ENCODE measurements at regions not wholly inside any gene's neighbourhood (a gene's known extent, or its start where the extent isn't known, plus 50 kb on each side); places are given as distances from the start of the nearest gene placed in this dataset.

DNA sequence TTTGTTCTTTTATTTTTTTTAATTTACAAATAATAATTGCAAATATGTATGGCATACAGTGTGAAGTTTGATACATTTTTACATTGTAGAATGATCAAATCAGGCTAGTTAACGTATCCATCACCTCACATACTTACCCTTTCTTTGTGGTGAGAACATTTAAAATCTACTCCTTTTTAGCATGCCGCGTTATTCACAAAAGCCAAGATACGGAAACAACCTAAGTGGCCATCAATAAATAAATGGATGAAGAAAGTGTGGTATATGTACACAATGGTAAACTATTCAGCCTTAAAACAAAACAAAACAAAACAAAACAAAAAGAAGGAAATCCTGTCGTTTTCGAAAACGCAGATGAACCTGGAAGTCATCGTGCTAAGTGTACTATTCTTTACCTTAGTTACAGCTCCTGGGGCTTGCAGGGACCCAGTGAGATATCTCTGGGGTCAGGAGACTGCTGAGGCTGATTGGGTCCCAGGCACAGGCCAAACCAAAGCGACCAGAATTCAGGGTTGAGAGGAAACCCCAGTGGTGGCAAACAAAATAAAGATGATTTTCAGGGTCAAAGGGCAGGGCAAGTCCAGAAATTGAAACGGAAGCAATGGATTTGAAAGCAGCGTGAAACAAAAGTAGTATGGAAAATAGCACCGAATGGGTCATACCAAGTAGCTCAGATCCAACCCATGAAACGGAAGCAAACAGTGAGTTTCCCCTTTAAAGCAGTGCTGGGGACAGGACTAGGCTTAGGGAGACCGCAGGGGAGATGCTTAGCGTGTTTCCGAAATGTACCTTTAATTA lies 188.2 kb downstream of the PLPP3 start:
- DNase-seq (ENCODE audit: low read depth): no peak

DNA sequence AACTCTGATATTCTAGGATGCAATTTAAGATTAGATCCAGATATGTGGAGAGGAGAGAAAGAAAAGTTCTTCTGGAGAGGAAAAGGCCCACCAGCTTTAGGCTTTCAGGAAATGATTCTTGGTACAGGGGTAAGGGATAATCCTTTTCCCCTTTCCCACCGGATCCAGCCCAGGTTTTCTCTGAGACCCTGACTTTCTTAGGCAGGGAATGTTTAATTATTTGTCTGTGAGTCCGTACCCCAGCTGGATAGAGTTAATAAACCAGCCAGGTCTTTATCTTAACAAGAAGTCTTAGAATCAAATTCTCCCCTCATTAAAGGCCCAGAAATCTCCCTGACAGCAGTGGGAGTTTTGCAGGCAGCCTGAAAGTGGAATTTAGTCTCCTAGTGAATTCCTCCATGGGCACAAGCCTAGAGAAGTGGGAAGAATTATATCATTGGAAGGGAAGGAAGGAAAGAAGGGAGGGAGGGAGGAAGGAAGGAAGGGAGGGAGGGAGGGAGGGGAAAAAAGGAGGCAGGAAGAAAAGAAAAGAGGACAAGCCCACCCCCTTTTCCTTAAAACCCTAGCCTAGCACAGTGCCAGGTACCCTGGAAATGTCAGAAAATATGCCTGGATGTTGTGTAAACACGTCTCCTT lies 189.0 kb downstream of the PLPP3 start:
- DNase-seq (ENCODE audit: low read depth): no peak

DNA sequence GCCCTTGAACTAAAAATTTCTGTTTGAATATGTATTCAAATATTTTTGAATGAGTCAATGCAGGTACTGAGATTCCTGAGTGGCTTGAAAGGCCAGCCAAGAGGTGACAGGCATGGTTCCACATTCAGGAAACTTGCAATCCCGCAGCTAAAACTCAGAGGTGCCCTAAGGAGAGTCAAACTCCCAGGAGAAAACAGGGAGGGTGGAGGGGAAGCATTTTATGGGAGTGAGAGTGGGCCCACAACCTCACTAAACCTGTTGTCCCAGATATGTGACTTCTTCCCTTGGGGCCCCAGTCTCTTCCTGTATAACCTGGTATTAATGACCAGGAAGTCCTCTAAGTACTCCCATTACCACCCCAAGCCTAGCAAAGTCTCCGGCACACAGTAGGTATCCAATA lies 189.6 kb downstream of the PLPP3 start:
- no peak for DNase-seq (ENCODE audit: low read depth)

GRCh38 chr1:56387071-56387740 lies 192.2 kb downstream of the PLPP3 start:
- DNase-seq (ENCODE audit: low read depth): no peak

DNA sequence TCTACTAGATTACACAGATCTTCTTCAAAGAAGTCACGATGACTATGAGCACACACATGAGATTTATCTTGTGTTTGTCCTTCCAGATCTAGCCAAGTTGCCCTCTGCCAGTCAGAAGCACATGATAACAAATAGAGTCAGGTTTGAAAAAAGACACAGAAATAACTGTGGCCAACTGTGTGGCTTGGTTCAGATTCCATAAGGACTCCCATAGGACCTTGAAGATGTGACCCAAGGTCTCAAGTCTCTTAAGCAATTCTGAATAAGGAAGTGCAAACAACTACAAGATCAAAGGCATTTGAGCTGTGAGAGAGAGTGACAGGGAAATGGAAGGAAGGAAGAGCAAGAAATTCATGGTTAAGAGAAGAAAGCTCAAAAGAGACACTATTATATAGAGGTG lies 194.0 kb downstream of the PLPP3 start:
- no peak for DNase-seq (ENCODE audit: low read depth)

GRCh38 chr1:56382929-56383328 lies 196.4 kb downstream of the PLPP3 start:
- DNase-seq (ENCODE audit: low read depth): no peak

GRCh38 chr1:56380531-56380930 lies 198.8 kb downstream of the PLPP3 start:
- DNase-seq (ENCODE audit: low read depth): no peak

- DNase-seq (ENCODE audit: low read depth): no peak
Measured at GRCh38 chr1:56378341-56379070, 200.9 kb downstream of the PLPP3 start.

DNA sequence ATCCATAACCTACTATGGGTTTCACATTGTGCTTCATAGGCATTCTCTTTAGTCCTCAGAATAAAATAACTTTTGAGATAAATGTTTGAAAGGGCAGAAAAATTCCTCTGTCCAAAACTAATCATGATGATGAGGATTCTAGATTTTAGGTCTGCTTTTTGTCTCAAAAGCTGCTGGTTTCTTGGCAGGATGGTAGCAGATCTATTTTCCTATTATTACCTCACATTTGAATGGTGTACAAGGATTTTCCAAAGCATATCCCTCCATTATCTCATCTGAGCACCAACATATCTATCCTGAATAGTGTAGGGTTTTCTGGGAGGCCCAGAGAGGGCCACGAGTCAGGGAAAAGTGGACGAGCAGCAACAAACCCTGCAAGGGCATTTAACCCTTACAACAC lies 201.9 kb downstream of the PLPP3 start:
- no peak for DNase-seq (ENCODE audit: low read depth)

DNA sequence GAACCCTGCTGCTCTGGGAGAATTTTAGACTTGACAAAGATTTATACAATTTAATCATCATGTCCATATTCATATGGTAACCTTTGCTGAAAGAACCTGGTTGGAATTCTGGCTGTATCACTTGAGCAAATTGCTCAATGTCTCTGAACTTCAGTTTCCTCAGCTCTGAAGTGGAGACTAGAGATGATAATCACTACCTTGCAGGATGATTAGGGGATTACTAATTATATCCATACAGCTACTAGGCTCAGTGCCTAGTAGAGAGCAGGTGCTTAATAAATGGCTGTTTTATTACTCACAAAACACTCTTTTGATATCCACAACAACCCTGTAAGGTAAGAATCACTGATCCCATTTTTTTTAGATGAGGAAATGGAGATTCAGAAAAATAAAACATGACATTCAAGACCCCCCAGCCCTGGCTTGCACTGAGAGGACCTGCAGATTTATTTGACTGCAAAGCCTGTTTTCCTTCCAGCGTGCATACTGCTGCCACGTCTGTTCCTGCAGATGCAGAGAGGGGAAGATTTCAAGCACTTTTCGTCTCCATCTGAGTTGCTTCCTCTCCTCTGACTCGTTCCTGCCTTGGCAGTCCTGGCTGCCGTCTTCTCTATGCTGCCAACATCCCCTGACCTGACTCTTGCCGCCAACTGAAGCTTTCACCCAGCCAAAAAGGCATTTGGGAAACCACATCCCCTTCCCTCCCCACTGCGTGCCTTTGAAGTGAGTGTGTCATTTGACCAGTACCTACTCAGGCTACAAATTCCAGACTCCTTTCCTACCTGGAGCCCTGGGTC lies 203.0 kb downstream of the PLPP3 start:
- DNase-seq (ENCODE audit: low read depth): no peak

DNA sequence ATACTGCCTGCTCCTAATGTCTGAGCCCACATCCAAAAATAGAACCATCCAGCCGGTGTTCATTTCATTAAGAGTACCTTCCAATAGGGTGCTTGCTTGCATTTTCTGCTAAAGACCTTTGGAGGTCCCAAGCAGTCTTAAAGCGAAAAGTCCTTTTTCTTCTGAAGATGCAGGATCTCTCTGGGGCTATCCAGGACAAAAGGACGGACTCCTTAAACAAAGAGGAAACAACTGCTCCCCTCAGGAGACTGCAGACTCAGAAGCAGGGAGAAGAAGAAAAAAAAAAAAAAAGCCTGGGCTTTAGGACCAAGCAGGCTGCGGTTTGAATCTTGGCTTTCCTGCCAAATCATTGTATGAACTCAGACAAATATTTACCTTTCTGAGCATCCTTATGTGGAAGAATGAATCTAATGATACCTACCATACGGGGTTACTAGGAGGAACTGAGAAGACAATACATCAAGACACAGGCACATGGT lies 204.0 kb downstream of the PLPP3 start:
- DNase-seq (ENCODE audit: low read depth): no peak

DNA sequence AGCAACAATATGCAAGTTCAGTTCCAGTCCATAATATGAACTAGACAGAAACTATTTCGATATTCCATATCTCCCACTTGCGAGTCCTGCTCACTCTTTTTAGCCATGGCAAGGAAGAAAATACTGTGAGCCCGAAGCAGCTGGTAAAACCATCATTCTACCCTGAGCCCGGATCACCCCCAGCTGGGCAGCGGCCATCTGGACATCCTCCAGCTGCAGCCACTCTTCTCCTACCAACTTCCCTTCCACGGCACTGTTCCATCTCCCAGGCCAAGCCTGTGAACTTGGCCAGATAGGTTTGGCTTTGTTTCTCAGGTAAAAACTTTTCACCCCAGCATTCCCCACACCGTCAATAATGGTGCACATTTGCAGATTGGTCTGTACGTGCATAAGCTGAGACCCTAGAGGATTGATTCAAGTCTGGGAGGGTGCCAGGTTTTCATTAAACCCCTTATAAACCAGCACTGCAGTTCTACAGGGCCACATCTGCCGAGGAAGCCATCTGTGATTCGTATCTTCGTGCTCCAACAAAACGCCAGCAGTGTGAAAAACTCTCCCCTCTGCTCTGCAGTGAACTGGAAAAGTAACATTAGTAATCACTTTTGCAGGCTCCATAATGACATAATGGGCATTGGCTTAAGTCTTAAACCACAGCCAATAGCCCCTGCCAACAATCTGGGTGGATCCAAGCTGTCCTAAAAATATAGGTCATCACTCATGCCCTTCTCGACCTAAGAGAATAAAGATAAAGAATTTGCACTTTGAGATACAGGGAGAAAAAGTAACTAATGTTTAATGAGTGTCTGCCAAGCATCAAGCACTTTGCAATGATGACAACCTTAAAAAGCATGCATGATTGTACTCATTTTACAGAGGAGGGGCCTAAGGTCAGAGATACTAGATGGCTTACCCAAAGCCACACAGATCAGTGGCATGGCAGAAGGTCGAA lies 205.1 kb downstream of the PLPP3 start:
- no peak for DNase-seq (ENCODE audit: low read depth)

DNA sequence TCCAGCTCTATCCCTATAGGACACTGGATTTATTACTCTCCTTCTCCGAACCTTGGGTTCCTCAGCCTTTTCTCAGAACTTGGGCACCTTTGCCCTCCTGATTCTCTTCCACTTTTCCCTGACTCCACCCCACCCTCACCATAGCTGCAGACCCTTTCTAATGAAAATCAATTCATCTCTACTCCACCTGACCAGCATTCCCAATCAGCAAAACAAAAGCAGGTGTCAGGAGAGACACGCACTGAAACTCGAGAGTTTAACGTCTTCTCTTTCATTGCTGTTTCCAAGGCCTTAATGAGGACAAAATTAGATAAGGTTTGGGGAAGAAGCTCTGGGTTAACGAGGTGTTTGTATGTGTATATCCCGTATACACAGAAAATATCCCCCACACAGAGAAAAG lies 208.8 kb downstream of the PLPP3 start:
- no peak for DNase-seq (ENCODE audit: low read depth)

- no peak for DNase-seq (ENCODE audit: low read depth)
Measured at GRCh38 chr1:56363007-56363770, 216.2 kb downstream of the PLPP3 start.

DNA sequence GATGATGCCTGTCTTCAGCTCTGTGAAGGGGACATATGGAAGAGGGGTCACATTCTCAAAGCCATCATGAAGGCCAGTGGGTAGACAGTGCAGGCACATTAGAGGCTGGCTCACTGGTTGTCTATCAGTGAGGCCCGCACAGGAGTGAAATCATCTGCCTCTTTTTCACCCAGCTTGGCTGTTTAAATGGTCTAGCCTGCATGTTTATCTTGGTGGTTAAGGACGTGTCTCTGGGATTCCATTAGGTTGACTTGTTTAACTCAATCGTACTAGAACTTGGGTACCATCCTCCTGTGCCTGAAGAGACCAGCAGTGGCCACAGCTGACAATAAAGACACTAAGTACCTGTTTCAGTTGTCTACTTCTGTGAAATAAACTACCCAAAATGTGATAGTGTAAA lies 219.3 kb downstream of the PLPP3 start:
- DNase-seq (ENCODE audit: low read depth): peak; percentile 18

GRCh38 chr1:56359056-56359455 lies 220.3 kb downstream of the PLPP3 start:
- DNase-seq (ENCODE audit: low read depth): no peak

DNA sequence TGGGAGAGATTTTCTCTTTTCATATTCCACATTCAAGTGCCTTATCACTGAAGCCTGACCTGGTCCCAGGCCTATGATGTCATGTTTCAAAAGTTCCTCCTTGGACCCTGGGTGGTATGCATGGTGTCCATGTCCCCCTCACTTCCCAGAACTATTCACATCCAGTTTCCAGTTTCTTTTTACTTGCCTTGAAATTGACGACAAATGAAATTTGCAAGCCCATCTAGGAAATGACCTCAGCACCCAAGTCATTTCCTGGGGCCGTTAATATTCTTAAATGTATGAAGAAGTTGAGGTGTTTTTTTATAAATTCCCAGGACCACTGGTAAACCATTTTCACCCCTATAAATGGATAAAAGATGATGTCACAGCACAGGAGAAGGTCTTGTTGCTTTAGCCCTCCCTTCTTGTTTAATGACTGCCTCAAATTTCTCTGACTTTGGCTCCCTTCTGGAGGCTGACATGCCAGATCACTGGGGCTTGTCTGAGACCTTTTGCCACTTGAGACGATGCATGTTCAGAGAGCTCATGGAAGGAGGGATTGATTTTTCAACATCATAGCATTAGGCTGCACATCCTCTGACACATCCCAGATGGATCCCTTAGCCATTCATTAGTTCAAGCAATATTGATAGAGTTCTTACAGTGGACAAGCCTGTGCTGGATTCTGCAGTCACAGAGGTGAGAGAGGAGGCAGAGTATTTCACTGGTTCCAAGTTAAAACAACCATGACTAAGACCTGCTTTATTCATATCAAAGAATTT lies 221.3 kb downstream of the PLPP3 start:
- peak; percentile 4 for DNase-seq (ENCODE audit: low read depth)

DNA sequence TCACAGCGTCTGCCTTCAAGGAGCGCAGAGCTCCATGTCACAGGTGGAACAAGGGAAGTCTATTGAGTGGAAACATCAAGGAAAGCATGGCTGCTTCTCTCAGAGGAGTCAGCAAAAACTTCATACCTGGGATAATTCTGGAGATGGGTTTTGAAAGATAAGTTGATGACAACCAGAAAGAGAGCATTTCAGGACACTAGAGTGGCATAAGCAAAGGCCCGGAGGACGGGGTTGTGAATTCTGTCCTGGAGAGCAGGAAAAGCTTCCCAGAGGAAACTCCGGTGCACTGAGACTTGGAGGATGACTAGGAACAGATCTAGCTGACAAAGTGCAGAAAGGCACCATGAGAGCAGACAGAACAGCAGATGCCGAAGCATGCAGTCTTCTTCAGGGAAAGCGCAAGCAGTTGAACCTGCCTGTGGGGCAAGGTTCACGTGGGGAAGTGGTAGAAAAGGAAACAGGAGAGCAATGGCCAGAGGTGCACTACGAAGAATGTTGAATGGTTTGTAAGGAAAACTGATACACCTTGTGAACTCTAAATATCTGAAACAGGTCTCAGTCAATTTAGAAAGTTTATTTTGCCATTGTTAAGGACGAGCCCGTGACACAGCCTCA lies 222.9 kb downstream of the PLPP3 start:
- no peak for DNase-seq (ENCODE audit: low read depth)

Measured in ELR (cell line).